Activated naive CD4-positive, alpha-beta T cell treated with anti-CD3 and anti-CD28 coated beads, Interleukin-2, amount 50 U/mL, for 24 hours (primary cell): ENCODE measurements at regions not wholly inside any gene's neighbourhood (a gene's known extent, or its start where the extent isn't known, plus 50 kb on each side); places are given as distances from the start of the nearest gene placed in this dataset.

Source experiments
- H3K27ac Mint-ChIP-seq: one replicate; pipeline ENCODE4 v1.8.0; 2021; ENCODE audit warnings: mild to moderate bottlenecking, mixed read lengths
- H3K27me3 Mint-ChIP-seq: one replicate; pipeline ENCODE4 v1.8.0; 2021; ENCODE audit warnings: mixed read lengths
- H3K36me3 Mint-ChIP-seq: one replicate; pipeline ENCODE4 v1.8.0; 2021; ENCODE audit warnings: mixed read lengths
- H3K4me1 Mint-ChIP-seq: one replicate; pipeline ENCODE4 v1.8.0; 2021; ENCODE audit warnings: mixed read lengths
- H3K4me3 Mint-ChIP-seq: one replicate; pipeline ENCODE4 v1.8.0; 2021; ENCODE audit warnings: mild to moderate bottlenecking, mixed read lengths
- H3K9me3 Mint-ChIP-seq: one replicate; pipeline ENCODE4 v1.8.0; 2021; ENCODE audit warnings: mixed read lengths

GRCh38 chr5:173740400-173740799 is 124.0 kb upstream of the BOD1 start:
- no peak overlapping the region for H3K27ac Mint-ChIP-seq
- H3K4me1 Mint-ChIP-seq, result no peaks in the 10 kb centered on the region
- H3K27me3 Mint-ChIP-seq, result no peaks in the 10 kb centered on the region
- H3K4me3 Mint-ChIP-seq, result no peak overlapping the region
- H3K9me3 Mint-ChIP-seq, result no peaks in the 10 kb centered on the region
- H3K36me3 Mint-ChIP-seq, result no peaks in the 10 kb centered on the region

GRCh38 chr5:173741087-173741486 is 124.6 kb upstream of the BOD1 start:
- no peaks in the 10 kb centered on the region for H3K27me3 Mint-ChIP-seq
- no peak overlapping the region for H3K27ac Mint-ChIP-seq
- no peak overlapping the region for H3K4me3 Mint-ChIP-seq
- no peaks in the 10 kb centered on the region for H3K9me3 Mint-ChIP-seq
- no peaks in the 10 kb centered on the region for H3K36me3 Mint-ChIP-seq
- no peaks in the 10 kb centered on the region for H3K4me1 Mint-ChIP-seq

- H3K9me3 Mint-ChIP-seq, result no peaks in the 10 kb centered on the region
- H3K36me3 Mint-ChIP-seq, result no peaks in the 10 kb centered on the region
- no peak overlapping the region for H3K4me3 Mint-ChIP-seq
- no peak overlapping the region for H3K27ac Mint-ChIP-seq
- no peaks in the 10 kb centered on the region for H3K4me1 Mint-ChIP-seq
- no peaks in the 10 kb centered on the region for H3K27me3 Mint-ChIP-seq
These were observed 125.4 kb upstream of the BOD1 start for GRCh38 chr5:173741729-173742431.

- no peaks in the 10 kb centered on the region for H3K36me3 Mint-ChIP-seq
- H3K27me3 Mint-ChIP-seq, result no peaks in the 10 kb centered on the region
- no peak overlapping the region for H3K4me3 Mint-ChIP-seq
- no peak overlapping the region for H3K27ac Mint-ChIP-seq
- H3K4me1 Mint-ChIP-seq, result no peaks in the 10 kb centered on the region
- no peaks in the 10 kb centered on the region for H3K9me3 Mint-ChIP-seq
These were observed 126.0 kb upstream of the BOD1 start for GRCh38 chr5:173742432-173742816.

GRCh38 chr5:173743641-173744343 is 127.3 kb upstream of the BOD1 start:
- Mint-ChIP-seq H3K9me3 (no peaks in the 10 kb centered on the region), H3K27ac (no peak overlapping the region), H3K36me3 (no peaks in the 10 kb centered on the region), H3K4me1 (no peaks in the 10 kb centered on the region), H3K4me3 (no peak overlapping the region), H3K27me3 (no peaks in the 10 kb centered on the region)

GRCh38 chr5:173744551-173744950 is 128.1 kb upstream of the BOD1 start:
- H3K27ac Mint-ChIP-seq, result no peak overlapping the region

GRCh38 chr5:173745123-173745522 is 128.7 kb upstream of the BOD1 start:
- Mint-ChIP-seq H3K27me3 (no peaks in the 10 kb centered on the region), H3K4me1 (no peaks in the 10 kb centered on the region), H3K4me3 (no peak overlapping the region), H3K9me3 (no peaks in the 10 kb centered on the region), H3K27ac (no peak overlapping the region), H3K36me3 (no peaks in the 10 kb centered on the region)

More at GRCh38 chr5:173744551-173744950, 128.1 kb upstream of the BOD1 start:
- H3K27me3 Mint-ChIP-seq, result no peaks in the 10 kb centered on the region
- no peak overlapping the region for H3K4me3 Mint-ChIP-seq
- no peaks in the 10 kb centered on the region for H3K36me3 Mint-ChIP-seq
- H3K4me1 Mint-ChIP-seq, result no peaks in the 10 kb centered on the region
- H3K9me3 Mint-ChIP-seq, result no peaks in the 10 kb centered on the region

- Mint-ChIP-seq H3K27me3 (no peaks in the 10 kb centered on the region), H3K4me3 (no peak overlapping the region), H3K9me3 (no peaks in the 10 kb centered on the region), H3K4me1 (no peaks in the 10 kb centered on the region), H3K36me3 (no peaks in the 10 kb centered on the region), H3K27ac (no peak overlapping the region)
These were observed 129.1 kb upstream of the BOD1 start for GRCh38 chr5:173745557-173745956.

GRCh38 chr5:173746047-173746646 is 129.7 kb upstream of the BOD1 start:
- Mint-ChIP-seq H3K27ac (no peak overlapping the region), H3K9me3 (no peaks in the 10 kb centered on the region), H3K4me1 (no peaks in the 10 kb centered on the region), H3K36me3 (no peaks in the 10 kb centered on the region), H3K4me3 (no peak overlapping the region), H3K27me3 (no peaks in the 10 kb centered on the region)

- H3K4me1 Mint-ChIP-seq, result no peaks in the 10 kb centered on the region
- no peaks in the 10 kb centered on the region for H3K36me3 Mint-ChIP-seq
These were observed 131.4 kb upstream of the BOD1 start for GRCh38 chr5:173747876-173748275.

GRCh38 chr5:173750538-173751265 is 134.3 kb upstream of the BOD1 start:
- H3K9me3 Mint-ChIP-seq, result no peaks in the 10 kb centered on the region
- H3K4me3 Mint-ChIP-seq, result no peak overlapping the region
- H3K27me3 Mint-ChIP-seq, result peaks cover 1% of the 10 kb centered on the region
- H3K36me3 Mint-ChIP-seq, result no peaks in the 10 kb centered on the region
- H3K4me1 Mint-ChIP-seq, result no peaks in the 10 kb centered on the region
- H3K27ac Mint-ChIP-seq, result no peak overlapping the region

More at GRCh38 chr5:173747876-173748275, 131.4 kb upstream of the BOD1 start:
- H3K27ac Mint-ChIP-seq, result no peak overlapping the region
- no peaks in the 10 kb centered on the region for H3K9me3 Mint-ChIP-seq
- H3K4me3 Mint-ChIP-seq, result no peak overlapping the region
- peaks cover 1% of the 10 kb centered on the region for H3K27me3 Mint-ChIP-seq

- Mint-ChIP-seq H3K27me3 (peaks cover 1% of the 10 kb centered on the region), H3K27ac (no peak overlapping the region), H3K36me3 (no peaks in the 10 kb centered on the region), H3K4me1 (no peaks in the 10 kb centered on the region), H3K9me3 (no peaks in the 10 kb centered on the region), H3K4me3 (no peak overlapping the region)
These were observed 134.8 kb upstream of the BOD1 start for GRCh38 chr5:173751266-173751600.

GRCh38 chr5:173752653-173753052 is 135.5 kb upstream of the CPEB4 start:
- H3K36me3 Mint-ChIP-seq, result no peaks in the 10 kb centered on the region
- no peaks in the 10 kb centered on the region for H3K4me1 Mint-ChIP-seq
- peaks cover 1% of the 10 kb centered on the region for H3K27me3 Mint-ChIP-seq
- no peak overlapping the region for H3K4me3 Mint-ChIP-seq
- no peaks in the 10 kb centered on the region for H3K9me3 Mint-ChIP-seq
- no peak overlapping the region for H3K27ac Mint-ChIP-seq

GRCh38 chr5:173753307-173754168 is 134.6 kb upstream of the CPEB4 start:
- Mint-ChIP-seq H3K27ac (no peak overlapping the region), H3K4me1 (no peaks in the 10 kb centered on the region), H3K9me3 (no peaks in the 10 kb centered on the region)

GRCh38 chr5:173755319-173755718 is 132.8 kb upstream of the CPEB4 start:
- Mint-ChIP-seq H3K4me3 (no peak overlapping the region), H3K9me3 (no peaks in the 10 kb centered on the region), H3K27me3 (peaks cover 1% of the 10 kb centered on the region), H3K27ac (no peak overlapping the region), H3K36me3 (no peaks in the 10 kb centered on the region), H3K4me1 (no peaks in the 10 kb centered on the region)

More at GRCh38 chr5:173753307-173754168, 134.6 kb upstream of the CPEB4 start:
- H3K4me3 Mint-ChIP-seq, result no peak overlapping the region
- no peaks in the 10 kb centered on the region for H3K36me3 Mint-ChIP-seq
- H3K27me3 Mint-ChIP-seq, result peaks cover 1% of the 10 kb centered on the region
